ENCODE measurements at regions not wholly inside any gene's neighbourhood (a gene's known extent, or its start where the extent isn't known, plus 50 kb on each side); places are given as distances from the start of the nearest gene placed in this dataset.
A peak's percentile ranks its signal among the peaks of the same experiment; 100 is the strongest.
"Not testable (repeated sequence)": the region's sequence is repeated elsewhere in the genome, so short reads cannot be mapped to it uniquely, and the experiment has no call there.

DNA sequence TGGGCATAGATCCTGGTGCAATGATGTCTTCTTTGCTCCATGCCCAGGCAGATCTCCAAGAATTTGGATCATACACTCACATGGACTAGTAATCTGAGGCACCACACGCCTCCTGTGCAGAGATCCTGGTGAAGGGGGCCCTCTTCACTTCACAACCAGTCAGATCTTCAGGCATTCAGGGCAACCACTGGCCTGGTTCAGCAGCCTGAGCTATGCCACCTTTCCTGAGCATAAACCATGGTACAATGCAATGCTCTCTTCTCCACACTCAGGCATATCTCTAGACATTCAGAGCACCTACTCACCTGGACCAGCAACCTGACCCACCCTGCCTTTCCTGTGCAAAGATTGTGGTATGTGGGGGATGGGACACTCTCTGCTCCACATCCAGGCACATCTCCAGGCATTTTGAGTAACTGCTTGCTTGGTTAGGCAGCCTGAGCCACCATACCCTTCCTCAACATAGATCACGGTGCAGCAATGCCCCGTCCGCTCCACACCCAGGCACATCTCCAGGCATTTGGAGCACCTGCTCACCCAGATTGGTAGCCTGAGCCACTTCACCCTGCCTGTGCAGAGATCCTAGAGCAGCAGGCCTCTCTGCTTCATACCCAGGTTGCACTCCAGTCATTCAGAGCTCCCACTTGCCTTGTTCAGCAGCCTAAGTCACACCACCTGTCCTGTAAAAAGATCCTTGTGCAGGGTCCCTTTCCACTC lies 532.2 kb upstream of the STEAP1 start:
- DNase-seq = no peak

GRCh38 chr7:89623018-89623672 lies 531.1 kb upstream of the STEAP1 start:
- DNase-seq = peak; percentile 19 to 30

DNA sequence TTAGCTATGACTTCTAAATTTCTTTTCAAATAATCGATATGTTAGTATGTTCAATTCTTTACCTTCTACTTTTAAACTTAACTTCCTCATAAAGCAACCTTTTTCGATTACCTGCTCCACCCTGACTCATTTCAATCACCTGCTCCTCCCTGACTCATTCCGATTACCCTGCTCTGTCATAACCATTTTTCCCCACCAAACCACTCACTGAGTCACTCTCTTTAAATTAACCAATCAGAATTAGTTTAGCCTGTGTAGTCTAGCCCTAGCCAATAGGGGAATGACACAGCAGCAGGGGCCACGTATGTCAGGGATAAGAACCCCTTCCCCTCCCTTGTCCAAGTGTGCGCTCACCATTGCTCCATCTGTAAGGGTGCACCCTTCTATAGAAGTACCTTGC lies 530.1 kb upstream of the STEAP1 start:
- DNase-seq = not testable (repeated sequence)

- no peak for DNase-seq
Measured at GRCh38 chr7:89648509-89648908, 505.8 kb upstream of the STEAP1 start.

GRCh38 chr7:89655946-89656345 lies 498.3 kb upstream of the STEAP1 start:
- DNase-seq = no peak

DNA sequence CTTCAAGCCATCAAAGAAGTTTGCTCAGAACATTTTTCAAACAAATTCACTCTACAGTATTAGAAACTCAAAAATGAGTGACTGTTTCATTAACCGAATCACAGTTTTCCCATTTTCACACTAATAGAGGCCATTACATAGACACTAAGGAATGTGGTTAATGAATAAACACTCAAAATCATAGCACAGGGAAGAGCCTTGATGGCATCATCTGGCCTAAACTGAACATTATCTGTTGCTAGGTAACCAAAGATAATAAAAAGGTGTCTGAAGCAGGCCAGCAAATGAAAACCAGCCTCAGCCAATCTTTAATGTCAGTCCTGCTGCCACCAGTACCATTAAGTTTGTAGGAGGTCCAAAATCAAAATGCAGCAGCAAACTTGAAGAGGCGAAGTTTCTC lies 492.4 kb upstream of the STEAP1 start:
- no peak for DNase-seq

DNA sequence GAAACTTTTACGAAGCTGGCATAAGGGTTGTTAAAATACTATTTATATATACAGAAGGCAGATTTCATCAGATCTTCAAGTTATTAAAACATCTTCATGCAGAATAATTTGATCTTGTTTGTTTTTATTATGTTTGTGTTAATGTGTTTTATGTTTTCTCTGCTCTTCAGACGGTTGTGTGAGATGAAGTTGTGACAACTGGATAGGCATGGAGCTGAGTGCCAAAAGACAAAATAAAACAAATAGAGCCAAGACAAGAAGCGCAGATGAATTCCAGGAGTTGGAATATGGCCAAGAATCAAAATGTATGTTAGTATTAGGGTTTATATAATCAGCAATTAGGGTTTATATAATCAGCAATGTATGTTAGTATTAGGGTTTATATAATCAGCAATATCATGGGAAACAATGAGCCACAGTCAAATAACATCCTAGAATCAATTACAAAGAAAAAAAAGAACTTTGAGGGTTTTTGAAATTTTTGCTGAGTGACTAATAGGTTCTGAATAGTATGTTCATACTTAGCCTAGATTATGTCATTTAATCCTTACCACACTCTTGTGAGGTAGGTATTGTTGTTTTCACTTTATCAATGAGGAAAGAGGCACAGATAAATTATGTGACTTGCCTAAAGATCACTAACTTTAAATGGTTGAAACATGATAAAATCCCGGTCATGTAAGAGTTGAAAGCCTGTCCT lies 488.0 kb upstream of the STEAP1 start:
- no peak for DNase-seq

- no peak for DNase-seq
Measured at GRCh38 chr7:89680161-89680560, 474.1 kb upstream of the STEAP1 start.

- DNase-seq = no peak
Measured at GRCh38 chr7:89681448-89681847, 472.8 kb upstream of the STEAP1 start.

DNA sequence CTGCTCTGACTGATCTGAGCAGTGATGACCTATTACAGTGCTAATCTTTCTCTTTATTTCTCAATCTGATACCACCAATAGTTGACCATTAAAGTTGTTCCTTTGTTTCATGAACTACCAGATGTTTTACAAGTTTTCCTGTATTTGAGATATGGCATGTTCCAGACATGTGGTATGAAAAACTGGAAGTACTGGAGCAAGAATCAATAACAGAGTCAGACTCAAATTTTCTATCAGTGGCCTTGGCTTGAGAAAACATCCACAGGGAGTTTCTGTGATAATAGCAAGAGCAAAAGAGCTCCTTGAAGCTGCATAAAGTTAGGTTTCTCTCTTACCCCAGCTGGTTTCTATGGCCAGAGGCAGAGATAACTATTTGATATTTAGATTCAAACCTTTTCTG lies 469.0 kb upstream of the STEAP1 start:
- DNase-seq = no peak

GRCh38 chr7:89687211-89687610 lies 467.1 kb upstream of the STEAP1 start:
- DNase-seq = no peak

DNA sequence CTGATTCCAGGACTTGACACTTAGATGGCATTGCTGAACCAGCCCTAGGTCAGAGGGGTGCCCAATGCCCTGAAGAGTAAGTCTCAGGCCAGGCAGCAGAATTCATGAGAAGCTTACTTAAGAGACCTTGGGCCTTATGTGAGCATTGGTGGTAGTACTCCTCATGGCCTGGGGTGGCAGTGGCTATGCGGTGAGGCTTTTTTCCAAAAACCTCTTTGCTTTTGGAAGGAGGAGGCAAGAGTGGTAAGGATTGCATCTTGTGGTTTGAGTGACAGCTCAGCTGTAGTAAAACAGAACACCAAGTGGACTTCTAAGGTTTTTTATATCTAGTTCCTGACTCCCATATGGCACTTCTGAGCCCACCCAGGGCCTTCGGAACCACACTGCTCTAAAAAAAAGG lies 459.0 kb upstream of the STEAP1 start:
- no peak for DNase-seq

- DNase-seq = no peak
Measured at GRCh38 chr7:89714131-89714530, 440.1 kb upstream of the STEAP1 start.

DNA sequence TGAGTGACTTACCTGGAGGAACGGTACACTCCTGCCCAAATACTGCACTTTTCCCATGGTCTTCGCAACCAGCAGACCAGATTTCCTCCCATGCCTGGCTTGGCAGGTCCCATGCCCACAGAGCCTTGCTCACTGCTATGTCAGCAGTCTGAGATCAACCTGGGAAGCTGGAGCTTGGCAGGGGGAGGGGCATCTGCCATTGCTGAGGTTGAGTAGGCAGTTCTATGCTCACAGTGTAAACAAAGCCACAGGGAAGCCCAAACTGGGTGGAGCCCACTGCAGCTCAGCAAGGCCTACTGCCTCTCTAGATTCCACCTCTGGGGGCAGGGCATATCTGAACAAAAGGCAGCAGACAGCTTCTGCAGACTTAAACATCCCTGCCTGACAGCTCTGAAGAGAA lies 435.3 kb upstream of the STEAP1 start:
- not testable (repeated sequence) for DNase-seq

DNA sequence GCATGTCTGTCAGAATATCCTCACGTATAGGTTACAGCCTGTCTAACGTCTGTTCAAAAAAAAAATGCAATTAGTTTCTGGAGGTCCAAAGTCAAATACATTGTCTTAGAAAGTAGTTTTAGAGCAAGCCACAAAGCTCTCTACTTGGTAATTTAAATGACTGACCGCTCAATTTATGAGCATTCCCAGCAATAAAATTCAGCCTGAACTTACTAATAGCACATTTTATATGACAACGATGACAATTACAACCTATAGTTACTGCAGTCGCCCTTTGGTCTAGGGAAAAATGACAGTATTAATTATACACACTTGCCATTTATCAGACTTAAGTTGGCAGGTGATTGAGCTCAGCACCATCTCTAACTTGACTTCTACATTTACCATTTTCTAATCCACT lies 425.8 kb upstream of the STEAP1 start:
- DNase-seq = no peak

GRCh38 chr7:89731751-89732445 lies 422.4 kb upstream of the STEAP1 start:
- no peak for DNase-seq

DNA sequence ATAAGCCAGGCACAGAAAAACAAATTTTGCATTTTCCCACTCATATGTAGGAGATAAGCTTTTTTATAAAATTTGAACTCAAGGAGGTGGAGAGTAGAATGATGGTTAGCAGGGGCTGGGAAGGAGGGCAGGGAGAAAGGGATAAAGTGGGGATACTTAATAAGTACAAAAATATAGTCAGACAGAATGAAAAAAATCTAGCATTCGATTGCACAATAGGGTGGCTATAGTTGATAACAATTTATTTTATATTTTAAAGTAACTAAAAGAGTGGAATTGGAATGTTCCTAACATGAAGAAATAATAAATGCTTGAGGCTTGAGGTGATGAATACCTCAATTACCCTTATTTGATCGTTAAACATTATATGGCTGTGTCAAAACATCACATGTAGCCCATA lies 415.7 kb upstream of the STEAP1 start:
- DNase-seq = no peak

DNA sequence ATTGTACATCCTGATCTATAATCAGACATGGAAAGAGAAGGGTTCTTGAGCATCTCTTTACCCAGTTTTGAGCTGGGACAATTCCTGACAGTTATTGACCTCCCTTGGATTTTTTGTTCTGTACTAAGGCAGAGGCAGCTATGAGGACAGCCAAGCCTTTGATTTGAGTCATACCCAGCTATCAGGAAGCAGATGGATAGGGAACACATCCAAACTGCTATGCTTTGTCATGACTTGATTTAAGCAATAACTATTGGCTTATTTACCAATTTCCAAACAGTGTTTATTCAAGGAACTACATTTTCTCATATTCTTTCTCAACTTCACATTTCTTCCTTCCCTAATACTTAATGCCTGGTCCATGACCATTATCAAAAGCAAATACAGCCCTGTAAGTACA lies 396.4 kb upstream of the STEAP1 start:
- DNase-seq = no peak

DNA sequence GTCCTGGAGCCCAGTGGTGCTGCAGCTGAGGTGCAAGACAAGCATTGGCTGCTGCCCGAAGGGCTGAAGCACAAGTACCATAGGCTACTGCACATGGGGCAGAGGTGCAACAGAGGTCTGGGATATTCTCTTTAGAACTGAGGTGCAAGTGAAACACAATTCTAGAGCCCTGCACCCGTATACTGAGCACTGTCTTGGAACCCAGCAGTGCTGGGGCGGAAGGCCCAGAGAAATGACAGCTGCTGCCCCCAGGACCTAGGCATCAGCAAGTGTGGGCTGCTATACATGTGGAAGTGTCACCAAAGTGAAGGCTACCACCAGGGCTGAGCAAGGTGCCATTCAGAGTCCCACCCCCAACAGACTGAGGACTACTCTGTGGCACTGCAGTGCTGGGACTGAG lies 393.6 kb upstream of the STEAP1 start:
- no peak for DNase-seq

GRCh38 chr7:89761173-89761572 lies 393.1 kb upstream of the STEAP1 start:
- DNase-seq = no peak

GRCh38 chr7:89770161-89770560 lies 384.1 kb upstream of the STEAP1 start:
- no peak for DNase-seq

GRCh38 chr7:89771003-89771636 lies 383.1 kb upstream of the STEAP1 start:
- no peak for DNase-seq

DNA sequence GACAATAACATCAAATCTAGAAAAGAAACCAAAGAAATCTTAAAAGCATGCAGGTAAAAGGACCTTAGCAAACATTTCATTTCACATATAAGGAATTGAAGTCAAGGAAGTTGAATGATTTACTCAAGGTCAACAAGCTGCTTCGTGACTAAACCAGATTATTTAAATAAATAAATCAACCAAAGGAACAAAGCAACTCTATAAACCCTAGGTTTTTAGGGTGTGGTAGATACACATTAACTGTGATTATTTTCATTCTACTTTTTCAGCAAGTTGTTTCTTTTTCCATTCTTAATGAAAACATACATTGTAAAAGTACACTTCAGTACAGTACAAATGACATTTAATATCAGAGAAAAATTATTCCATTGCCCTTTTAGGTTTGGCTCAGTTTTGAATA lies 382.0 kb upstream of the STEAP1 start:
- DNase-seq = no peak

Data from AML-193 (cell line).